ENCODE measurements at regions not wholly inside any gene's neighbourhood (a gene's known extent, or its start where the extent isn't known, plus 50 kb on each side); places are given as distances from the start of the nearest gene placed in this dataset.

DNA sequence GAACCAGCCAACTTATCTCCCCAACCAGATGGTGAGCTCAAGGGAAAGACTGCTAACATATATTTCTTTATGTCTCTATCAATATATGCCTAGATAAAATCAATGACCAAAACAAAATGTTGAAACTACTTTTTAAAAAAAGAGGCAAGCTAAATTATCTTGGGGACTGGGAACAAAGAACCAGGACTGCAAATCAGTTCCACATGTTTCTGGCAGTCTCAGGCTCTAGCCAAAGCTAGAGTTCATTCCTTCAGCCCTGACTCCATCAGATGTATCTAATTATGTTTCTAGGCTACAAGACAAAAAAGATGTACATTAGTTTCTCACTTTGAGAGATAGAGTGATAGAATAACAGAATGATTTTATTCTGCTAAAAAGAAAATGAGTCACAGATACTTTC lies 1290.3 kb upstream of the SORCS1 start:
- TF ChIP-seq NFIC (IDR thresholded peaks at IDR 0.05) (no peak), YY1 (IDR thresholded peaks at IDR 0.05; ENCODE audit: low read depth) (no peak), FOXM1 (IDR thresholded peaks at IDR 0.05; ENCODE audit: borderline replicate concordance, low read depth) (no peak), EP300 (IDR thresholded peaks at IDR 0.05; ENCODE audit: borderline replicate concordance) (no peak), RAD21 (IDR thresholded peaks at IDR 0.05; ENCODE audit: low read depth) (no peak), EGR1 (IDR thresholded peaks at IDR 0.05) (no peak), CEBPB (IDR thresholded peaks at IDR 0.05) (no peak)
- TF ChIP-seq, protein P1, sequence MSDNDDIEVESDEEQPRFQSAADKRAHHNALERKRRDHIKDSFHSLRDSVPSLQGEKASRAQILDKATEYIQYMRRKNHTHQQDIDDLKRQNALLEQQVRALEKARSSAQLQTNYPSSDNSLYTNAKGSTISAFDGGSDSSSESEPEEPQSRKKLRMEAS (IDR thresholded peaks at IDR 0.05) = no peak

All from Ishikawa (cell line).